ENCODE measurements at regions not wholly inside any gene's neighbourhood (a gene's known extent, or its start where the extent isn't known, plus 50 kb on each side); places are given as distances from the start of the nearest gene placed in this dataset.

DNA sequence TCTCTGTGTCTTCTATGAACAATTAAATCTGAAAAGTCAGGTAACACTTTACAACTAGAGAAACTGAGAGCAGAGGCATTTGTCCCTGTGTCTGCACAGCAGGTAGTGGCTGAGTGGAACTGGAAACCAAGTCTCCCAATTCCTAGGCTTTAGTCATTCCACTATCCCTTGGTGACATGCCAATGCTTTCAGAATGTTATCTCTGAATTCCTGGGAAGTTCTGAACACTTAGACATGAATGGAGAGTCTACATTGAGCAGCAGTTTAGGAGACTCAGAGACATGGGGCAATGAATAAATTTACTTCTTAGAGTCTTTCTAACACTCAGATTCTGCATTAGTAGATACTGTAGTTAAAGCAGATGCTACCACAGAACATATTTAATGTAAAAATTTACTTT lies 94.8 kb upstream of the APC start:
- TF ChIP-seq, protein P1, sequence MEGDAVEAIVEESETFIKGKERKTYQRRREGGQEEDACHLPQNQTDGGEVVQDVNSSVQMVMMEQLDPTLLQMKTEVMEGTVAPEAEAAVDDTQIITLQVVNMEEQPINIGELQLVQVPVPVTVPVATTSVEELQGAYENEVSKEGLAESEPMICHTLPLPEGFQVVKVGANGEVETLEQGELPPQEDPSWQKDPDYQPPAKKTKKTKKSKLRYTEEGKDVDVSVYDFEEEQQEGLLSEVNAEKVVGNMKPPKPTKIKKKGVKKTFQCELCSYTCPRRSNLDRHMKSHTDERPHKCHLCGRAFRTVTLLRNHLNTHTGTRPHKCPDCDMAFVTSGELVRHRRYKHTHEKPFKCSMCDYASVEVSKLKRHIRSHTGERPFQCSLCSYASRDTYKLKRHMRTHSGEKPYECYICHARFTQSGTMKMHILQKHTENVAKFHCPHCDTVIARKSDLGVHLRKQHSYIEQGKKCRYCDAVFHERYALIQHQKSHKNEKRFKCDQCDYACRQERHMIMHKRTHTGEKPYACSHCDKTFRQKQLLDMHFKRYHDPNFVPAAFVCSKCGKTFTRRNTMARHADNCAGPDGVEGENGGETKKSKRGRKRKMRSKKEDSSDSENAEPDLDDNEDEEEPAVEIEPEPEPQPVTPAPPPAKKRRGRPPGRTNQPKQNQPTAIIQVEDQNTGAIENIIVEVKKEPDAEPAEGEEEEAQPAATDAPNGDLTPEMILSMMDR (IDR thresholded peaks at IDR 0.05), result no peak
- TF ChIP-seq ZFX (IDR thresholded peaks at IDR 0.05; ENCODE audit: borderline replicate concordance), result no peak
